Kidney epithelial cell (primary cell): ENCODE measurements at regions not wholly inside any gene's neighbourhood (a gene's known extent, or its start where the extent isn't known, plus 50 kb on each side); places are given as distances from the start of the nearest gene placed in this dataset.

Experiments
- DNase-seq: peaks from one replicate; pipeline ENCODE4 v3.0.0-alpha.2; 2010; ENCODE audit warnings: low read depth
- H3K27me3 ChIP-seq: 2 replicates; pipeline ENCODE4 v1.6.0; 2011; ENCODE audit warnings: low read length; ENCODE audit not compliant: control insufficient read depth, insufficient read depth
- H3K36me3 ChIP-seq: 2 replicates; pipeline ENCODE4 v1.5.1; 2011; ENCODE audit warnings: low read length; ENCODE audit not compliant: control insufficient read depth, insufficient read depth
- H3K4me3 ChIP-seq: 2 replicates; pipeline ENCODE4 v1.5.1; 2011; ENCODE audit warnings: low read depth, mild to moderate bottlenecking, control low read depth, low read length
- TF ChIP-seq, protein P1 (sequence below): IDR thresholded peaks from 2 replicates; pipeline ENCODE4 v1.5.1; 2011; ENCODE audit warnings: mild to moderate bottlenecking, moderate library complexity, low read length, control low read depth, inconsistent platforms; ENCODE audit not compliant: insufficient read depth, poor library complexity, severe bottlenecking

DNA sequence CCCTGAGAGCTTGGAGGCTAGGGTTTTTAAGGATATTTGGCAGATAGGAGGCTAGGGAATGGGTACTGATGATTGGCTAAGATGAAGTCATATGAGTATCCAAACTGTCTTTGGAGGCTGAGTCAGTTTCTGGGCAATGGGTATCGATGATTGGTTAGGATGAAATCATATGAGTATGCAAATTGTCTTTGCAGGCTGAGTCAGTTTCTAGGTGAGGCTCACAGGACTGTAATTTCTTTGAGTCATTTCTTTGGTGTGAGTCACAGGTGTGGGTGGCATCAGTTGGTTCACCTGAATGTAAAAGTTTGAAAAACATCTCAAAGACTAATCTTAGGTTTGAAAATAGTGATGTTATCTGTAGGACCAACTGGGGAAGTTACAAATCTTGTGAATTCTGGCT, 1068.0 kb downstream of the NR2F1-AS1 start:
- no peak for DNase-seq
- Histone ChIP-seq H3K36me3 (no peaks in the 10 kb centered on the region), H3K4me3 (no peak overlapping the region), H3K27me3 (no peaks in the 10 kb centered on the region)
- TF ChIP-seq, protein P1, sequence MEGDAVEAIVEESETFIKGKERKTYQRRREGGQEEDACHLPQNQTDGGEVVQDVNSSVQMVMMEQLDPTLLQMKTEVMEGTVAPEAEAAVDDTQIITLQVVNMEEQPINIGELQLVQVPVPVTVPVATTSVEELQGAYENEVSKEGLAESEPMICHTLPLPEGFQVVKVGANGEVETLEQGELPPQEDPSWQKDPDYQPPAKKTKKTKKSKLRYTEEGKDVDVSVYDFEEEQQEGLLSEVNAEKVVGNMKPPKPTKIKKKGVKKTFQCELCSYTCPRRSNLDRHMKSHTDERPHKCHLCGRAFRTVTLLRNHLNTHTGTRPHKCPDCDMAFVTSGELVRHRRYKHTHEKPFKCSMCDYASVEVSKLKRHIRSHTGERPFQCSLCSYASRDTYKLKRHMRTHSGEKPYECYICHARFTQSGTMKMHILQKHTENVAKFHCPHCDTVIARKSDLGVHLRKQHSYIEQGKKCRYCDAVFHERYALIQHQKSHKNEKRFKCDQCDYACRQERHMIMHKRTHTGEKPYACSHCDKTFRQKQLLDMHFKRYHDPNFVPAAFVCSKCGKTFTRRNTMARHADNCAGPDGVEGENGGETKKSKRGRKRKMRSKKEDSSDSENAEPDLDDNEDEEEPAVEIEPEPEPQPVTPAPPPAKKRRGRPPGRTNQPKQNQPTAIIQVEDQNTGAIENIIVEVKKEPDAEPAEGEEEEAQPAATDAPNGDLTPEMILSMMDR, result no peak

DNA sequence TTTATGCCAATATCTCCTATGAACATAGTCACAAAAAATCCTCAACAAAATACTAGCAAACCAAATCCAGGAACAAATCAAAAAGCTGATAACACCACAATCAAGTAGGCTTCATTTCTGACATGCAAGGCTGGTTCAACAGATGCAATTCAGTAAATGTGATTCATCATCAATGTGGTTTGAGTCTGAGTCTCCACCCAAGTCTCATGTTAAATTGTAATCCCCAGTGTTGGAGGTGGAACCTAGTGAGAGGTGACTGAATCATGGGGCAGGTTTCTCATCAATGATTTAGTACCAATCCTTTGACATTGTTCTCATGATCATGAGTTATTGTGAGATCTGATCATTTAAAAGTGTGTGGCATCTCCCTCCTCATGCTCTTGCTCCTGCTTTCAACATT, 1072.7 kb downstream of the NR2F1-AS1 start:
- Histone ChIP-seq H3K27me3 (no peaks in the 10 kb centered on the region), H3K36me3 (no peaks in the 10 kb centered on the region), H3K4me3 (no peak overlapping the region)
- TF ChIP-seq, protein P1, result no peak
- DNase-seq, result no peak

DNA sequence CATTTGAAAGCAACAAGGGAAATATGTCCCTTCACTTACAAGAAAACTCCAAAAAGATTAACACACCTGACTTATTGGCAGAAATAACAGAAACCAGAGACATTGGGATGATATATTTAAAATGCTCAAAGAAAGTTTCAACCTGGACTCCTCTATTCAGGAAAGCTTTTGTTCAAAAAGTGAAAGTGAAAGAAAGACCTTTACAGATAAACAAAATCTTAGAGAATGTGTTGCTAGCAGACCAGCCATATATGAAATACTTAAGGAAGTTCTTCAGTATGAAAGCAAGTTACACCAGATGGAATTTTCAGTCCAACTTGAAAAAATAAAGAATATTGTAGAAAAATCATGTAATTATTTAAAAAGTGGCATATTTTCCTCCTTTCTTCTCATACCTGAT, 1075.1 kb downstream of the NR2F1-AS1 start:
- Histone ChIP-seq H3K4me3 (no peak overlapping the region), H3K27me3 (no peaks in the 10 kb centered on the region), H3K36me3 (no peaks in the 10 kb centered on the region)
- DNase-seq, result no peak
- TF ChIP-seq, protein P1, result no peak

DNA sequence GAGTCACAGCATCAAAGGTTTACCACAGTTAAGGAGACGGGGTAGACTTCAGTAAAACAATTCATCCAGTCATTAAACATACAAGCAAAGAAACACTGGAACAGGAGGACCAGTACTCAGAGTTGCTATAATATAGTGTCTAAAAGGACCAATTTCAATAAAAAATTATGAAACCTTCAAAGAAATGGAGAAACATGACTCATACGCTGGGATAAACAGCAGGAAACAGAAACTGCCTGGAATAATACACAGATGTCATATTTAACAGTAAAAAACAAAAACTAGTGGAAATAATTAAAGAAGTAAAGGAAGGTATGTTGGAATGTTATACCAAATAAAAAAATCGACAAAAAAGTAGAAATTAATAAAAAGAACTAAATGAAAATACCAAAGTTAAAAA, 1075.9 kb downstream of the NR2F1-AS1 start:
- TF ChIP-seq, protein P1, result no peak
- Histone ChIP-seq H3K4me3 (no peak overlapping the region), H3K27me3 (no peaks in the 10 kb centered on the region), H3K36me3 (no peaks in the 10 kb centered on the region)
- DNase-seq, result no peak

DNA sequence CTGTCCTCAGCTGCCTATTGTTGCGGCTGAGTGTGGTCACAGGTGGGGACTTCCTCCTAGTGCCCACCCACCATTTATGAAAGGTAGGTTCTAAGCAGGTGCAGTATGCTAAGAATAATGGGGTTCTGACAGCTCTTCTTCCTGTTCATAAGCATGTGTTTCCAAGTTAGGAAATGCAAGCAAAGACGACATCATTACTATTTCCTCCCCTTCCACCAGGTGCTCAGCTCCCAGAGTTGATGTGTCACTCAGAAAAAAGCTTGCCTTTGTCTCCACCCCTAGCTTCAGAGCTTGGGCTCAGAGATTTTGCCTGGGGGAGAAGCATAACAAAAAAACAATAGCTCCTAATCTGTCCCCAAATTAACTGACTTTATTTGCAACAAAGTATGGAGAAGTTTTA, 1076.7 kb downstream of the NR2F1-AS1 start:
- DNase-seq, result no peak
- H3K27me3 ChIP-seq, result no peaks in the 10 kb centered on the region
- TF ChIP-seq, protein P1, result no peak
- H3K4me3 ChIP-seq, result no peak overlapping the region
- H3K36me3 ChIP-seq, result no peaks in the 10 kb centered on the region

DNA sequence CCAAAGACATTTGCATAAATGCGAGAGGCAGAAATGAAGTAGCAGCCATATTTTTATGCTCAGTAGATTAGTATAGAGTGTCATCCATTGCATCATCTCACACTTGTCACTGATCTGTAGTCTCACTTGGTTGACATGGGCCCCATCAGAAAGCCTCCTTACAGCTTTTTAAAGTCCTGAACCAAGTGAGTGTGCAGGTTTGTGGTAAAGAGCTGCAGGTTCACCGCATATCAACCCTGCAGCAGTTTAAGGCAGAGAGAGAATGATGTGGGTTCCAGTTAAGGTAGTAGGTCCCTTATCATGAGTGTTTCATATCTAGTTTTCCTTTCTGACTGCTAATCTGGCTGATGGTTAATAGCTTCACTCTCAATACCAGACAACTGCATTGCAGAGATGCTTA, 1080.3 kb downstream of the NR2F1-AS1 start:
- H3K27me3 ChIP-seq, result no peaks in the 10 kb centered on the region
- H3K4me3 ChIP-seq, result no peak overlapping the region
- TF ChIP-seq, protein P1, result no peak
- H3K36me3 ChIP-seq, result no peaks in the 10 kb centered on the region
- no peak for DNase-seq
